Panc1 (cell line): ENCODE measurements at regions not wholly inside any gene's neighbourhood (a gene's known extent, or its start where the extent isn't known, plus 50 kb on each side); places are given as distances from the start of the nearest gene placed in this dataset.

Experiments
- ATAC-seq: fragments of 200-7000 bp; cut with Tn5 transposase; 2 replicates; pipeline ENCODE4 v1.9.1; 2020; ENCODE audit warnings: mild to moderate bottlenecking, moderate library complexity
- BruUV-seq: library from RNA; stranded (reverse); fragments of 400-500 nt; replicated peaks from 2 replicates; lab custom pipeline; 2021; lab: Mats Ljungman, UMichigan
- CTCF ChIA-PET: fragments of 300-600 bp; sonication (Branson Sonifier 250); formaldehyde crosslinking; loops from one replicate; lab custom pipeline; 2022; ENCODE audit warnings: antibody characterized with exemption; lab: Charles Lee
- POLR2A ChIA-PET: fragments of 300-600 bp; sonication (Branson Sonifier 250); formaldehyde crosslinking; loops from one replicate; lab custom pipeline; 2022; ENCODE audit warnings: antibody characterized with exemption; lab: Charles Lee
- DNase-seq: peaks from one replicate; pipeline ENCODE4 v3.0.0-alpha.2; 2010; ENCODE audit warnings: low read depth, low spot score
- H3K27ac ChIP-seq: 2 replicates; pipeline ENCODE4 v1.5.1; 2011; ENCODE audit warnings: mild to moderate bottlenecking, low read length, inconsistent platforms
- H3K27me3 ChIP-seq: fragments of 200-500 bp; sonication (Bioruptor generic); 2 replicates; pipeline ENCODE4 v1.6.0; 2014; ENCODE audit warnings: low read length, inconsistent platforms; ENCODE audit not compliant: control insufficient read depth, insufficient read depth
- H3K36me3 ChIP-seq: fragments of 200-500 bp; sonication (Bioruptor generic); 2 replicates; pipeline ENCODE4 v1.5.1; 2014; ENCODE audit warnings: inconsistent platforms, mild to moderate bottlenecking, low read length, moderate library complexity; ENCODE audit not compliant: control insufficient read depth, insufficient read depth
- H3K4me1 ChIP-seq: 2 replicates; pipeline ENCODE4 v1.5.1; 2011; ENCODE audit warnings: inconsistent platforms, mild to moderate bottlenecking, low read length, moderate library complexity; ENCODE audit not compliant: control insufficient read depth, insufficient read depth
- H3K4me3 ChIP-seq, 2 experiments: 2 replicates each; pipeline ENCODE4 v1.5.1; 2011 to 2012; ENCODE audit warnings: low read depth in 2 of 2, low read length in 2 of 2, mild to moderate bottlenecking in 2 of 2, inconsistent platforms in 1 of 2, moderate library complexity in 1 of 2
- H3K9me3 ChIP-seq: fragments of 200-500 bp; sonication (Bioruptor generic); 2 replicates; pipeline ENCODE4 v1.5.1; 2014; ENCODE audit warnings: low read depth, mild to moderate bottlenecking, inconsistent platforms, low read length, moderate library complexity; ENCODE audit not compliant: control insufficient read depth, insufficient read depth
- POLR2AphosphoS5 ChIP-seq: IDR thresholded peaks from 2 replicates; pipeline ENCODE4 v1.6.1; 2012; ENCODE audit warnings: mild to moderate bottlenecking, low read depth, low read length, moderate library complexity
- SIN3A ChIP-seq: IDR thresholded peaks from 2 replicates; pipeline ENCODE4 v1.6.1; 2012; ENCODE audit warnings: low read depth, mild to moderate bottlenecking, low read length, moderate library complexity, borderline replicate concordance; ENCODE audit not compliant: insufficient read depth
- TCF7L2 ChIP-seq: IDR thresholded peaks from 2 replicates; pipeline ENCODE4 v1.6.1; 2011; ENCODE audit warnings: mild to moderate bottlenecking, low read depth, low read length, inconsistent platforms
- in situ Hi-C: cut with HindIII; loops from 2 replicates; pipeline ENCODE4 v1.10.0; 2016; ENCODE audit warnings: low sequenced_read_pairs, low pct_unique_long_range_greater_than_20kb
- intact Hi-C: fragments of 100-400 bp; cut with micrococcal nuclease; formaldehyde crosslinking; loops from one replicate; pipeline ENCODE4 v1.10.0; 2022; ENCODE audit not compliant: unreplicated experiment
- TF ChIP-seq, protein P1 (sequence below): fragments of 450-650 bp; IDR thresholded peaks from 2 replicates; pipeline ENCODE4 v1.5.1; 2017; ENCODE audit warnings: mild to moderate bottlenecking
- TF ChIP-seq, protein P2 (sequence below), 2 experiments: IDR thresholded peaks; 2 replicates each; pipeline ENCODE4 v1.6.1; 2011 to 2012; ENCODE audit warnings: low read depth in 2 of 2, control low read depth in 1 of 2, low read length in 1 of 2, mild to moderate bottlenecking in 1 of 2, moderate library complexity in 1 of 2; ENCODE audit not compliant: insufficient read depth in 1 of 2

DNA sequence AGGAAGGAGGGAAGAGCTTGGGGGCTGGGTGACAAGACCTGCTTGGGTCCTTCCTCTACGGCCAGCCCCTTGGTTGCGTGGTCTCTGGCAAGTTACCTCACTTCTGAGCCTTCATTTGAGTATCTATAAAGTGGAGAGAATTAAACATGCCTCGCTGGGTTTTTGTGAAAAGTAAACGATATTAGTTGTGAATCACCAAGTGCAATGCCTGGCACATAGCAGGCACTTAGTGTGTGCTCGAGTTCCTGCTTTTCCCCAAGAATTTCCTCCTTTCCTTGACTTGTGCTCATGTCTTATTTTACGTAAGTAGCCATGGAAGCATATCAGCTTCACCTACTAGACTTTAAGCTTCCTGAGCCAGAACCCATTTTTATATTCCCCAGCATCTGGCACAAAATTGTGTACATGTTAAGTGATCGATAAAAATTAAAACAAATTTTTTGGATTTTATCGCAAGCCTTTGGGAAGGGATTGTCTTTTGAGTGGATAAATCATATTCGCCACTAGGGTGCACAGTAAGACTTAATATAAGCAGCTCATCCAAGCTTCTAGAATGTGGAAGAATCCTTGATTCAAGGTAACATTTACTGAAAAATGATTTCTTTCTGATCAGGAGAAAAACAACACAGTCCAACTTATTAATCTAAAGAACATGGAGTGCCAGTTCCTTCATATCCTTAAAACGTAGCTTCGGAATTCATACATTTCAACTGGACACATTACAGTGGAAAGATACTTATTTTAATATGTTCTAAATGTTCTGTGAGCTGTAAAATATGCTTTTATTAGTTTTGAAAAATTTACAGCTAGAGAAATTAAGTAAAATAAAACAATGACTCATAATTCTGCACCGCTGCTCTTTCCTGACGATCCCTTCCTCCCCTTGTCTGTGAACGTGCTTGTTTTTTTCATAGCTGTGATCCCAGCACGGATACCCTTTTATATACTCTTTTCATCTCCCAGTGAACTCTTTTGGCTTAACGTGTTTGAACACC is 62.0 kb downstream of the SLC25A47 start:
- in situ Hi-C loops (no loop called here), intact Hi-C loops (loop anchor here (10.0 kb wide), 1 partner anchor 160 kb away; no protein-coding TSS in a partner anchor)
- peak; percentile 63 for ATAC-seq
- no peaks in the 10 kb centered on the region for H3K36me3 ChIP-seq
- H3K9me3 ChIP-seq: no peaks in the 10 kb centered on the region
- no TSS peak for BruUV-seq
- H3K27me3 ChIP-seq: no peaks in the 10 kb centered on the region
- TF ChIP-seq, protein P1, sequence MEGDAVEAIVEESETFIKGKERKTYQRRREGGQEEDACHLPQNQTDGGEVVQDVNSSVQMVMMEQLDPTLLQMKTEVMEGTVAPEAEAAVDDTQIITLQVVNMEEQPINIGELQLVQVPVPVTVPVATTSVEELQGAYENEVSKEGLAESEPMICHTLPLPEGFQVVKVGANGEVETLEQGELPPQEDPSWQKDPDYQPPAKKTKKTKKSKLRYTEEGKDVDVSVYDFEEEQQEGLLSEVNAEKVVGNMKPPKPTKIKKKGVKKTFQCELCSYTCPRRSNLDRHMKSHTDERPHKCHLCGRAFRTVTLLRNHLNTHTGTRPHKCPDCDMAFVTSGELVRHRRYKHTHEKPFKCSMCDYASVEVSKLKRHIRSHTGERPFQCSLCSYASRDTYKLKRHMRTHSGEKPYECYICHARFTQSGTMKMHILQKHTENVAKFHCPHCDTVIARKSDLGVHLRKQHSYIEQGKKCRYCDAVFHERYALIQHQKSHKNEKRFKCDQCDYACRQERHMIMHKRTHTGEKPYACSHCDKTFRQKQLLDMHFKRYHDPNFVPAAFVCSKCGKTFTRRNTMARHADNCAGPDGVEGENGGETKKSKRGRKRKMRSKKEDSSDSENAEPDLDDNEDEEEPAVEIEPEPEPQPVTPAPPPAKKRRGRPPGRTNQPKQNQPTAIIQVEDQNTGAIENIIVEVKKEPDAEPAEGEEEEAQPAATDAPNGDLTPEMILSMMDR: peak; percentile 58; the same call in 1 of the 2 replicates
- TF ChIP-seq, protein P2, sequence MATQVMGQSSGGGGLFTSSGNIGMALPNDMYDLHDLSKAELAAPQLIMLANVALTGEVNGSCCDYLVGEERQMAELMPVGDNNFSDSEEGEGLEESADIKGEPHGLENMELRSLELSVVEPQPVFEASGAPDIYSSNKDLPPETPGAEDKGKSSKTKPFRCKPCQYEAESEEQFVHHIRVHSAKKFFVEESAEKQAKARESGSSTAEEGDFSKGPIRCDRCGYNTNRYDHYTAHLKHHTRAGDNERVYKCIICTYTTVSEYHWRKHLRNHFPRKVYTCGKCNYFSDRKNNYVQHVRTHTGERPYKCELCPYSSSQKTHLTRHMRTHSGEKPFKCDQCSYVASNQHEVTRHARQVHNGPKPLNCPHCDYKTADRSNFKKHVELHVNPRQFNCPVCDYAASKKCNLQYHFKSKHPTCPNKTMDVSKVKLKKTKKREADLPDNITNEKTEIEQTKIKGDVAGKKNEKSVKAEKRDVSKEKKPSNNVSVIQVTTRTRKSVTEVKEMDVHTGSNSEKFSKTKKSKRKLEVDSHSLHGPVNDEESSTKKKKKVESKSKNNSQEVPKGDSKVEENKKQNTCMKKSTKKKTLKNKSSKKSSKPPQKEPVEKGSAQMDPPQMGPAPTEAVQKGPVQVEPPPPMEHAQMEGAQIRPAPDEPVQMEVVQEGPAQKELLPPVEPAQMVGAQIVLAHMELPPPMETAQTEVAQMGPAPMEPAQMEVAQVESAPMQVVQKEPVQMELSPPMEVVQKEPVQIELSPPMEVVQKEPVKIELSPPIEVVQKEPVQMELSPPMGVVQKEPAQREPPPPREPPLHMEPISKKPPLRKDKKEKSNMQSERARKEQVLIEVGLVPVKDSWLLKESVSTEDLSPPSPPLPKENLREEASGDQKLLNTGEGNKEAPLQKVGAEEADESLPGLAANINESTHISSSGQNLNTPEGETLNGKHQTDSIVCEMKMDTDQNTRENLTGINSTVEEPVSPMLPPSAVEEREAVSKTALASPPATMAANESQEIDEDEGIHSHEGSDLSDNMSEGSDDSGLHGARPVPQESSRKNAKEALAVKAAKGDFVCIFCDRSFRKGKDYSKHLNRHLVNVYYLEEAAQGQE (IDR thresholded peaks at IDR 0.05; ENCODE audit: insufficient read depth in 1 of 2, low read depth in 2 of 2, low read length in 1 of 2): no peak
- H3K4me1 ChIP-seq: peaks cover 53% of the 10 kb centered on the region
- ChIA-PET CTCF (interaction anchor here (0.5 to 2.9 kb wide), 12 partner anchors 10 to 905 kb away, joined by 3 to 10 read pairs (median 4); no protein-coding TSS in a partner anchor), POLR2A (no interaction called here)
- no peak for DNase-seq
- H3K27ac ChIP-seq: peak overlapping the region; percentile 93
- peak overlapping the region in 1 of 2 experiments; percentile 15; a peak in 2 of 4 replicates for H3K4me3 ChIP-seq

- BruUV-seq: no TSS peak
- TF ChIP-seq, protein P1: no peak
- no peak for TF ChIP-seq POLR2AphosphoS5
- TF ChIP-seq, protein P2 (IDR thresholded peaks at IDR 0.05; ENCODE audit: insufficient read depth in 1 of 2, low read depth in 2 of 2, low read length in 1 of 2): no peak
- no peak for TF ChIP-seq SIN3A
- no peak for TF ChIP-seq TCF7L2
- POLR2A ChIA-PET: no interaction called here
- no peak for DNase-seq
- peaks cover 56% of the 10 kb centered on the region for H3K4me1 ChIP-seq
- H3K27ac ChIP-seq: peak overlapping the region; percentile 93
- H3K36me3 ChIP-seq: no peaks in the 10 kb centered on the region
- no peak overlapping the region for H3K4me3 ChIP-seq
- intact Hi-C loops: loop anchor here (10.0 kb wide), 1 partner anchor 159 kb away; no protein-coding TSS in a partner anchor
- in situ Hi-C loops: no loop called here
- no peaks in the 10 kb centered on the region for H3K9me3 ChIP-seq
- CTCF ChIA-PET: interaction anchor here (0.6 to 2.9 kb wide), 4 partner anchors 52 to 1249 kb away, joined by 3 to 10 read pairs (median 4); no protein-coding TSS in a partner anchor
- ATAC-seq: no peak
- no peaks in the 10 kb centered on the region for H3K27me3 ChIP-seq
These were observed 63.0 kb downstream of the SLC25A47 start for GRCh38 chr14:100386121-100386520.
